GM20000 (cell line): ENCODE measurements at regions not wholly inside any gene's neighbourhood (a gene's known extent, or its start where the extent isn't known, plus 50 kb on each side); places are given as distances from the start of the nearest gene placed in this dataset.

Experiments
- DNase-seq: peaks from one replicate; pipeline ENCODE4 v3.0.0; 2012; ENCODE audit warnings: low spot score
- CTCF ChIP-seq: IDR thresholded peaks from 2 replicates; pipeline ENCODE4 v1.5.1; 2012; ENCODE audit warnings: mild to moderate bottlenecking, control low read depth; ENCODE audit errors: extremely low read depth, missing control alignments

DNA sequence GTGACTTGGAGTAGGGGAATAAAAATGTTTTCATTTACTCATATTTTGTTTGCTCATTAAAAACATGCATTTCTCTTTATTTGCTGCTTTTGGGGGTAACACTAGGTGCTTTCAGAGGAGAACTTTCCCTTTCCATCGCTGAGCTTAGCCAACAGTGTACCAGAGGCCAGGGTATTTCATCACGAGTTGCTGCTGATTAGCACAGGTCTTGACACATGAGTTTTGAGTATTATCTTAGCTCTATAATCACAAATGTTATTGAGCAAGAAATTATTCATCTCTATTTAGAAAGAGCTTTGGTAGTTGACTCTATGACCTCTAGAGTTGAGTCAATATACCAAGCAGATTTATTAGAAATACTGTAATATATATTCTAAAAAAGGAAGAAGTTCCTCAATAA, 375.9 kb downstream of the NXPH1 start:
- DNase-seq, result no peak
- no peak for TF ChIP-seq CTCF

DNA sequence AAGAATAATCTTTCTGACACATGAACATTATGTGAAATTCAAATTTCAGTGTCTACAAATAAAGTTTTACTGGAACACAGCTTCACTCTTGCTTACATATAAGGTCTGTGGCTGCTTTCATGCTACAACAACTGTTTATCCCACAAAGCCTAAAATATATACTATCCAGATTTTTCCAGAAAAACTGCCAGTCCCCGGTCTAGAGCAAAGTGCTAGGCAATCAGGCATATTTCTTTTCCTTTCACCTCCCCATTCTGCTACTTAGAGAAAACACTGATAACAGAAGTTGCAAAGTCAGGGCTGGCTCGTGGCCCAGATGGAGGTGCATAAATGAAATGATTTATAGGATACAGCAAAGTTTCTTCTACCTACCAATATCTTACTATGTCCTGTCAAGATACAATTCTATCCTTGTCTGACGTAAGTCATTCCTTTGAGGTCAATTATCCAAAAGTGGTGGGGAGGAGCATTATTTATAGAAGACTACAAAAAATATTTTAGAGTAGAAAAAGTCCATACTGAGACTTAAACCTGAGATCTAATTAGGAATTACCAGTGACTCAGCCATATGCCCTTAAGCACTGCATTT, 384.1 kb downstream of the NXPH1 start:
- DNase-seq, result no peak
- no peak for TF ChIP-seq CTCF

DNA sequence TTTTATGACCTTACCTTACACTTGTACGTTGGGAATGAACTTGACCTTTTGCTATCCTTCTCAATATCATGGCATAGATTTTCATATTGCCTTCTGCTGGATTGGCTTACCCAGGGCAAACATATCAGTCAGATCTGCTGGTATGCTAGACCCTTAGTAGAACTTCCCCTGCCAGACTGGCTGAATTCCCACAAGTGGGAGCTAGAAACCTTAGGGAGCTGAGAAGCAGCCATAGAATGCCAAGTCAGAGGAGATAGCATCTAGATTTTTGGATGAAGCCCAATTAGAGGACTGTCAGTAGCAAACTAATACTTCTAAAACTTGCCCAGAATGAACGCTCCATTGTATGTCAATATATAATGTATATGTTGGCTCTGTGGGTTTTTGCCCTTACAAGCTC, 385.0 kb downstream of the NXPH1 start:
- DNase-seq, result no peak
- TF ChIP-seq CTCF, result no peak

DNA sequence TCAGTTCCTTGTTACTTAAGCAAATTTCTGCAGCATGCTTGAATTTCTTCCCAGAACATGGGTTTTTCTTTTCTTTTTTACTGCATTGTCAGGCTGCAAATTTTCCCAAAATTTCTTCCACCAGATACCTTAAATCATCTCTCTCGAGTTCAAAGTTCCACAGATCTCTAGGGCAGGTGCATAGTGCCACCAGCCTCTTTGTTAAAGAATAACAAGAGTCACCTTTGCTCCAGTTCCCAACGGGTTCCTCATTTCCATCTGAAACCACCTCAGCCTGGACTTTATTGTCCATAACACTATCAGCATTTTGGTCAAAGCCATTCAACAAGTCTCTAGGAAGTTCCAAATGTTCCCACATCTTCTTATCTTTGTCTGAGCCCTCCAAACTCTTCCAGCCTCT, 389.2 kb downstream of the NXPH1 start:
- no peak for DNase-seq
- no peak for TF ChIP-seq CTCF

DNA sequence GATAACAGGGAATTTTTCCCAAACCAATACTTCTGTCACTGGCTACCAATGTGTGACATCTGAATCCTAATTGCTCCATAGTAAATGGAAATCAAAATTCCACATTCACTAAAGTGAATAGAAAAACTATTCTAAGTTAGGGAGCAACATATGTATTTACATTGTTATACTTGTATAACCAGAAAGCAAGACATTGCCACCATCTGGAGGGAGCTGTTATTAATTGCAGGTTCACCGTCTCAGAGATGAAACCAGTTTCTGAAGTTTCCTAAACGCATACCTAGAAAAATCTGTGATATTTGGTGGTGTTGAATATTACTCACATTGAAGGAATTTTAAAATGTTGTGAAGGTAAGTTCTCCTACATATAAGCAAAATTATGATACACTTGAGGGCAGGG, 390.1 kb downstream of the NXPH1 start:
- TF ChIP-seq CTCF, result no peak
- no peak for DNase-seq

DNA sequence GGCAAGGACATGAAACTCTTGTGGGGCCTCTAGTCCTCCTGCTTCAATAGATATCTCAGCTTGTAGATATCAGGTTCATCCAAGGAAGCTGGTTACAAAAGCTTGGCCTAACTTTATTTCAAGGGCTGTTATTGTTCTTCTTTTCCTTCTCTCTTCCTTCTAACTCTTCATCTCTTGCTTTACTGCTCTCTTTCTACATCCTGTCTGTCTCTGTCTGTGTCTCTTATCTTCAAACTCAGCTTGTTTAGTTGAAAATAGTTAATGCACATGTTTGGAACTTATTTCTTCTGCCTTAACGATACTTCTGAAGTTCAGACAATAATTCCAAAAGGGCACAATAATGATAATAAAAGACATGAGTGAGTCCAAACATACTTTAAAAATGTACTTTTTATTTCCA, 393.9 kb downstream of the NXPH1 start:
- TF ChIP-seq CTCF, result no peak
- DNase-seq, result no peak

- TF ChIP-seq CTCF, result no peak
- DNase-seq, result no peak
Observed at GRCh38 chr7:8829100-8829499, 395.7 kb downstream of the NXPH1 start.
